Fibroblast of villous mesenchyme (primary cell): ENCODE measurements at regions not wholly inside any gene's neighbourhood (a gene's known extent, or its start where the extent isn't known, plus 50 kb on each side); places are given as distances from the start of the nearest gene placed in this dataset.
"Not testable (repeated sequence)": the region's sequence is repeated elsewhere in the genome, so short reads cannot be mapped to it uniquely, and the experiment has no call there.

Source experiments
- DNase-seq: peaks from one replicate; pipeline ENCODE4 v3.0.0-alpha.2; 2010; ENCODE audit warnings: low read depth
- H3K4me3 ChIP-seq: 2 replicates; pipeline ENCODE4 v1.5.1; 2011; ENCODE audit warnings: low read depth, mild to moderate bottlenecking, low read length
- CTCF ChIP-seq: IDR thresholded peaks from 2 replicates; pipeline ENCODE4 v1.5.1; 2012; ENCODE audit warnings: low read depth, mild to moderate bottlenecking, low read length; ENCODE audit not compliant: insufficient read depth

GRCh38 chr9:85319936-85320656 lies 421.7 kb downstream of the AGTPBP1 start:
- no peak for DNase-seq
- H3K4me3 ChIP-seq: no peak overlapping the region
- no peak for TF ChIP-seq CTCF

- not testable (repeated sequence) for DNase-seq, H3K4me3 ChIP-seq
Measured at GRCh38 chr9:85315535-85315934, 426.2 kb downstream of the AGTPBP1 start.

GRCh38 chr9:85310573-85310972 lies 431.2 kb downstream of the AGTPBP1 start:
- DNase-seq: no peak
- TF ChIP-seq CTCF: no peak
- H3K4me3 ChIP-seq: no peak overlapping the region

- no peak for TF ChIP-seq CTCF
- no peak overlapping the region for H3K4me3 ChIP-seq
- DNase-seq: no peak
Measured at GRCh38 chr9:85303757-85304134, 438.0 kb downstream of the AGTPBP1 start.

GRCh38 chr9:85302938-85303756 lies 438.6 kb downstream of the AGTPBP1 start:
- DNase-seq: no peak

GRCh38 chr9:85298499-85298898 lies 443.3 kb downstream of the AGTPBP1 start:
- no peak for DNase-seq
- TF ChIP-seq CTCF: no peak
- H3K4me3 ChIP-seq: no peak overlapping the region

More at GRCh38 chr9:85302938-85303756, 438.6 kb downstream of the AGTPBP1 start:
- H3K4me3 ChIP-seq: no peak overlapping the region
- TF ChIP-seq CTCF: no peak

- H3K4me3 ChIP-seq, DNase-seq: not testable (repeated sequence)
Measured at GRCh38 chr9:85295244-85295643, 446.5 kb downstream of the AGTPBP1 start.
